HUES6 (cell line): ENCODE measurements at regions not wholly inside any gene's neighbourhood (a gene's known extent, or its start where the extent isn't known, plus 50 kb on each side); places are given as distances from the start of the nearest gene placed in this dataset.

Experiments used
- H3K27ac ChIP-seq: 2 replicates; pipeline ENCODE4 v1.7.0; 2013; ENCODE audit warnings: low read depth, mild to moderate bottlenecking, low read length, inconsistent platforms
- H3K27me3 ChIP-seq: 2 replicates; pipeline ENCODE4 v1.6.1; 2013; ENCODE audit warnings: low read length; ENCODE audit not compliant: control insufficient read depth, insufficient read depth
- H3K36me3 ChIP-seq: 2 replicates; pipeline ENCODE4 v1.6.1; 2013; ENCODE audit warnings: low read length; ENCODE audit not compliant: control insufficient read depth, insufficient read depth
- H3K4me1 ChIP-seq: 2 replicates; pipeline ENCODE4 v1.6.1; 2013; ENCODE audit warnings: low read length; ENCODE audit not compliant: control insufficient read depth, insufficient read depth
- H3K4me3 ChIP-seq: 2 replicates; pipeline ENCODE4 v1.5.1; 2013; ENCODE audit warnings: low read depth, low read length
- H3K9ac ChIP-seq: one replicate; pipeline ENCODE4 v1.6.1; 2013; ENCODE audit warnings: mild to moderate bottlenecking, low read length
- H3K9me3 ChIP-seq: 2 replicates; pipeline ENCODE4 v1.6.1; 2013; ENCODE audit warnings: low read depth, low read length; ENCODE audit not compliant: control insufficient read depth, insufficient read depth

DNA sequence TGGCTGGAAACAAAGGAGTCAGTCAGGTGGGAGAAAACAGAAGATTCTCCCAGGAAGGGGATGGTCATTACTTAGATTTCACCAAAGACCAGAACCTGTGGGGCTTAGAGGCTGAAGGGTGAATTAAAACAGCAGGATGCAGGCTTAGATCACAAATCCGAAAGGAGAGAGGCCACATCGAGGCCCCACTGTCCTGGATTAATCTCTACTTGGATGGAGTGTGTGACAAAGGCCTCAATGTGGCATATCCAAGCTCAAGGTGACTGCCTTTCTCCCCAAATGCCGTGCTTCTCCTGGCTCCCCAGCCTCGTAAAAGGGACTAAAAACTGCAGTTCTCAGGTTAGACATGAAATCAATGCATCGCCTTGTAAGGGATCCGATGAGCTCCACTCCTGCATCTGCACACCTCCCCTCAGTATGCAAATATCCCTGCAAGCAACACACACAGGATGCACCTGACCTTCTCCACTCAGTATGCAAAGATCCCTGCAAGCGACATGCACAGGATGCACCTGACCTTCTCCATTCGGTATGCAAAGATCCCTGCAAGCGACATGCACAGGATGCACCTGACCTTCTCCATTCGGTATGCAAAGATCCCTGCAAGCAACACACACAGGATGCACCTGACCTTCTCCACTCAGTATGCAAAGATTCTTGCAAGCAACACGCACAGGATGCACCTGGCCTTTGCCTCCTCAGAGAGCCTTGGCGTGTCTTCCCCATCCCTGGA lies 447.4 kb downstream of the BRD1 start:
- H3K9me3 ChIP-seq, result no peaks in the 10 kb centered on the region
- H3K4me1 ChIP-seq, result no peaks in the 10 kb centered on the region; the same call in 1 of the 2 replicates
- H3K9ac ChIP-seq, result no peak overlapping the region
- H3K4me3 ChIP-seq, result no peak overlapping the region
- H3K36me3 ChIP-seq, result no peaks in the 10 kb centered on the region
- no peak overlapping the region for H3K27ac ChIP-seq
- H3K27me3 ChIP-seq, result no peaks in the 10 kb centered on the region

DNA sequence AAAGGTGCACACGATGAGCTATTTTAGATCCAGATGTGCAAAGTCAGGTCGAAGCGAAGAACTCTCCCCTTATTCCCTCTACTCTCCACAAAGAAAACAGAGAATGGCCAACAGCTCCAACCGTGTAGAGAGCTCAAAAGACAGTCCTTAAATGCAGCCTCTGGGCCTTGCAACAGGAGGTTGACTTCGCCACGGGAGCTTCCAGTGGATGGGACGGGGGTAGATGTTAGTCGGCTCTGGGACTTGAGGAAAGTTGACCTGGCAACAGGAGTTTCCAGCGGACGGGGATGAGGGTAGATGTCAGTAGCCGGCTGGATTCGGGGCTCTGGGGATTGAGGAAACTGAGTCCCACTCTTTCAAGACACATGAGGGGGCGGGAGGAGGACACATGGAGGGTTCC lies 450.4 kb downstream of the BRD1 start:
- H3K27ac ChIP-seq, result no peak overlapping the region
- H3K9ac ChIP-seq, result no peak overlapping the region
- 0 out of 2 replicates have a peak, but pooled peaks cover 2% of the 10 kb centered on the region for H3K9me3 ChIP-seq
- peaks cover 9% of the 10 kb centered on the region; the same call in 1 of the 2 replicates for H3K4me1 ChIP-seq
- no peak overlapping the region for H3K4me3 ChIP-seq
- H3K36me3 ChIP-seq, result no peaks in the 10 kb centered on the region
- H3K27me3 ChIP-seq, result no peaks in the 10 kb centered on the region

DNA sequence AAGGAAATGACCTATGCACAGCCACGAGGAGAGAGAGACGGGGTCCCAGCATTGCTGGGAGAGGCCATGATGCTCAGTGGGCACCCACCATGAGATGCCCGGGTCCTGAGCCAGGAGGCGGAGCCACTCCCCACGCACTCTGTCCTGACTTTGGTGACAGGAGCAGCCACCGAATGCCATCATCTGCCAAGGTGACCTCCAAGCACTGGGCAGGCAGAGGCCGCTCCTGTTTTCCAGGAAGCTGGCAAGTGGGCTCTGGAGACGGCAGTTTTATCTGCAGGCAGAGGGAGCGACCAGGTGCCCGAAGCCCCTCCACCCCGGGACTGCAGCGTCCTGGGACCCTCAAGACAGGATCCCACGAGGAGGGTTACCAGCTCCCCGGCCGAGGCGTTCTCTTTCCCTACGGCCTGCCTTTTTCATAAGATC lies 453.9 kb downstream of the BRD1 start:
- Histone ChIP-seq H3K27me3 (peaks cover 7% of the 10 kb centered on the region; the same call in 1 of the 2 replicates), H3K27ac (no peak overlapping the region), H3K36me3 (no peaks in the 10 kb centered on the region), H3K4me3 (no peak overlapping the region), H3K9me3 (0 out of 2 replicates have a peak, but pooled peaks cover 2% of the 10 kb centered on the region), H3K4me1 (peaks cover 15% of the 10 kb centered on the region; the same call in 1 of the 2 replicates), H3K9ac (no peak overlapping the region)

DNA sequence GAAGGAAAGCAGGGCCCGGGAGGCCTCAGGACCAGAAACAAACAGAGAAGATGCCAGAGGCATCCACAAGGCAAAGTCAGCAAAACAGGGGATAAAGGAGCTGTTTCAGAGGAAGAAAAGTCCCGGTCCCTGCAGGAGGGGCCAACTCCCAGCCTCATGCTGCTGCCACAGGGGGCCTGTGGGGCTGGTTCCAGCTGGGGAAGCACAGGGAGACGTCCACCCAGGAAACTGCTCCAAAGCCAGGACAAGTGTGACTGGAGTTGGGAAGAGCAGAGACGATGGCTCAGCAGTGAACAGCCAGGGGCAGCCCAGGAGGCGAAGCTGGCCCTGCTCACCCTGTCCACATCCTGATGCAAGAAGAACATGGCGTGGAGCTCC lies 454.4 kb downstream of the BRD1 start:
- Histone ChIP-seq H3K27ac (no peak overlapping the region), H3K9me3 (0 out of 2 replicates have a peak, but pooled peaks cover 2% of the 10 kb centered on the region), H3K4me1 (peaks cover 16% of the 10 kb centered on the region; the same call in 1 of the 2 replicates), H3K36me3 (no peaks in the 10 kb centered on the region), H3K4me3 (no peak overlapping the region), H3K27me3 (peaks cover 10% of the 10 kb centered on the region; the same call in 1 of the 2 replicates), H3K9ac (no peak overlapping the region)

DNA sequence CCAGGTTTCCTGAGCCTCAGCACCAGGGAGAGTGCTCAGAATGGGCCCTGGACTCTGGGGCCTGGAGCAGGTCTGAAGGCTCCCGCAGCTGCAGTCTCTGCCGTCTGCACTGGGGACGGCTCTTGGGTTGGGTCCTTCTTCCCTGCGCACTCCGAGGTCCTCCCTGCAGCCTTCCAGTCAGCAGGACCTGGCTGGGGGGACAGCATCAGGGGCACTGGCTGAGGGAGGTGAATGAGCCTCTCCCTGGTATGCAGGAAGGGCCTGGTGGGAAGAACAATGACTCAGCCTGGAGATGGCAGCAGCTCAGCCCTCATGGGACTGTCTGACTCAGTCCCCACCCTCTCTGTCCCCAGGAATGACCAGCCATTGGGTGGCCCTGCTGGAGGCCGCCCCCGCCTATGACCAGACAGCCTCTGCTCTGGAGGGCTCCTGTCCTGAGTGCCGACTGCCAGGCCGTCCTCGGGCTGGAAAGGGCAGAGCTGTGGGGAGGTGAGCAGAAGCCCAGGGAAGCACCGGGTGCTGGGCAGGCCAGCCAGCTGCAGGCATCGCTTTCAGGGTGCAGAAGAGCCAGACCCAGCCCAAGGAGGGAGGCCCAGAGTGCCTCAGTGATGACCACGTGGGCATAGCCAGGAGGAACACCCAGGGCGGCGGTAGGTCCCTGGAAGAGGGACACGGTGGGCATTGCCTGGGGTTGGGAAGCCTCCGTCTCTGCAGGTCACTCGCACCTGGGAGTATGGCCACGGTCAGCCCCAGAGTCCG lies 455.0 kb downstream of the BRD1 start:
- Histone ChIP-seq H3K27me3 (peaks cover 10% of the 10 kb centered on the region; the same call in 1 of the 2 replicates), H3K4me3 (no peak overlapping the region), H3K9me3 (0 out of 2 replicates have a peak, but pooled peaks cover 2% of the 10 kb centered on the region), H3K9ac (no peak overlapping the region), H3K27ac (no peak overlapping the region), H3K36me3 (no peaks in the 10 kb centered on the region), H3K4me1 (peaks cover 16% of the 10 kb centered on the region; the same call in 1 of the 2 replicates)

DNA sequence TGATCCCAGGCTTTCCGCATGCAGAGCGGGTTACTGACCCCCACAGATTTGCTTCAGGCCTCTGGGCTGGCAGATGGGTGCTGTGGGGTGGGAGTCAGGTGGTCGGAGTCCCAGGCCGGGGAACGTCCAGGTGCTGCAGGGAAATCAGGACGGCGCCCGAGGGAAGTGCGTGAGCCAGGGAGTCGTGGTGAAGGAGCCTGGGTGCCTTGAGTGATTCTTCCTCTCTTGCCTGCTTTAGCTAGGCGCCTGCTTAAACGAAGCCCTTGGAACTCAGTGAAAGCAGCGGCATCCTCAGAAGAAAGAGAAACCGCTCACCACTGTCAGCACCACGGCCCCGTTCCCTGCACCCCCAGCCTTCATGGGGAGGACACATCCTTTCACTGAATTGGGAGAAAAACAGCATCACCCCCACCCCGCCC lies 455.6 kb downstream of the BRD1 start:
- no peak overlapping the region for H3K4me3 ChIP-seq
- peaks cover 10% of the 10 kb centered on the region; the same call in 1 of the 2 replicates for H3K27me3 ChIP-seq
- H3K9me3 ChIP-seq, result 0 out of 2 replicates have a peak, but pooled peaks cover 2% of the 10 kb centered on the region
- no peaks in the 10 kb centered on the region for H3K36me3 ChIP-seq
- peaks cover 16% of the 10 kb centered on the region; the same call in 1 of the 2 replicates for H3K4me1 ChIP-seq
- H3K9ac ChIP-seq, result no peak overlapping the region
- H3K27ac ChIP-seq, result no peak overlapping the region

DNA sequence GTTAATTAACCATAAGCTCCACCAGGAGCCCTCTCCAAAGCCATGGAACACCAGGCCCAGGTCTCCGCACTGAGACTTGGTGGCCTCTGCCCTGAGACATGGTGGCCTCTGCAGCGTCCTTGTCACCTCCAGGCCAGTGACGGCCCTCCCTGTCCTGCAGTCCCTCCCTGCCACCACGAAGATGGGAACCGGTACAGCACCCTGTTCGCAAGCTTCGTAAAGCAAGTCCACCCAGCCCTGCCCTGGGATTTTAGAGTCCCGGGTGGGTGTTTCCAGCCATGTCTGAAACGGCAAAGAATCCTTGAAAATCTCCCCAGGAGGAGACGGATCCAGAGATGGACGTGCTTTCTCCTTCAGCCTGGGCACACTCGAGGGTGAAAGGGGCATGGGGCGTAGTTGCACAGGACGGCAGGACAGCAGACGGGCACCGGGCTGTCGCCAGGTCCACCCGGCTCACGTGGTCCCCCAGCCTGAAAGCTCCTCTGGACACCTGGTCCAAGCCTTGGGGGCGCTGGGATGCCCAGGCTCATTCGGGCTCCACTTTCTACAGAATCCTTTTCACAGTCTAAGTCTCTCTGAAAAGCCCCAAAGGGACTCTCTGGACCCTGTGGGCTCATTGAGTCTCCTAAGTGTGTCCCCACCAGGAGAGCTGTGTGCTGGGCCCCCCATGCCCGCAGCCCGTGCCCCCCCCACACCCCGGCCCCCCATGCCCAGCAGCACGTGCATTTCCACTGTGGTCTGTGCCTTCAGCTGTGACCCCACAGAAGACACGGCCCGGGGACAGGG lies 456.2 kb downstream of the BRD1 start:
- Histone ChIP-seq H3K27me3 (peaks cover 10% of the 10 kb centered on the region; the same call in 1 of the 2 replicates), H3K9ac (no peak overlapping the region), H3K27ac (no peak overlapping the region), H3K4me1 (peaks cover 16% of the 10 kb centered on the region; the same call in 1 of the 2 replicates), H3K36me3 (no peaks in the 10 kb centered on the region), H3K9me3 (0 out of 2 replicates have a peak, but pooled peaks cover 2% of the 10 kb centered on the region), H3K4me3 (no peak overlapping the region)

DNA sequence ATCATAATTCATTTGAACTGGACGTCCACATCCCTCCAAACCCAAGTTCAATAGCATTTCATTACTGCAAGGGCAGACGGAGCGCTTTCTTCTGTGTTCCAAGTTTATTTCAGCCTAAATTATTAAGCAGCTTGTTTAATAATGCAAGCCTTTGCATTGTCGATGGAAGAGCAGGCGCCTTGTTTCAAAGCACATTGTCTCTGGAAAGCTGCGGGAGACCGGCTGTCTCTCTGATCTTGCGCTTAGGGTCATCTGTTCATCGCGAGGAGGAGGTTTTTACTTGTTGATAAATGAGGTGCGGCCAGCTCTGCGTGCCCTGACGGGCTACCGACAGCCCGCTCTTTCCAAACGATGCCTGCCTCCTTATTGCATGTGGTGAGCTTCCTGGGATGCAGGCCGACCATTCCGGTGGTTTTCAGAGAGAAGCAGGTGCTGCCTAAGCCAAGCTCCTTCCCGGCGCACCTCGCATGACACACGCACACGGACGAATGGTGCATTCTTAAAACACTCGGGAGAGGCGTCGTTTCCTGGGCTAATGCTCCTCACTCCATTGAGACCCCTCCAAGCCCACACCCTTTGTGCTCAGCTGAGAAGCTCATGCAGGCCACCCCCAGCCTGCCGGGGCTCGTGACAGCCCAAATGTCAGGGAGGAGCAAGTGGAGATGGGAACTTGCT lies 456.9 kb downstream of the BRD1 start:
- Histone ChIP-seq H3K9me3 (0 out of 2 replicates have a peak, but pooled peaks cover 2% of the 10 kb centered on the region), H3K4me1 (peaks cover 16% of the 10 kb centered on the region; the same call in 1 of the 2 replicates), H3K9ac (no peak overlapping the region), H3K36me3 (no peaks in the 10 kb centered on the region), H3K27me3 (peaks cover 10% of the 10 kb centered on the region; the same call in 1 of the 2 replicates), H3K4me3 (no peak overlapping the region), H3K27ac (no peak overlapping the region)

DNA sequence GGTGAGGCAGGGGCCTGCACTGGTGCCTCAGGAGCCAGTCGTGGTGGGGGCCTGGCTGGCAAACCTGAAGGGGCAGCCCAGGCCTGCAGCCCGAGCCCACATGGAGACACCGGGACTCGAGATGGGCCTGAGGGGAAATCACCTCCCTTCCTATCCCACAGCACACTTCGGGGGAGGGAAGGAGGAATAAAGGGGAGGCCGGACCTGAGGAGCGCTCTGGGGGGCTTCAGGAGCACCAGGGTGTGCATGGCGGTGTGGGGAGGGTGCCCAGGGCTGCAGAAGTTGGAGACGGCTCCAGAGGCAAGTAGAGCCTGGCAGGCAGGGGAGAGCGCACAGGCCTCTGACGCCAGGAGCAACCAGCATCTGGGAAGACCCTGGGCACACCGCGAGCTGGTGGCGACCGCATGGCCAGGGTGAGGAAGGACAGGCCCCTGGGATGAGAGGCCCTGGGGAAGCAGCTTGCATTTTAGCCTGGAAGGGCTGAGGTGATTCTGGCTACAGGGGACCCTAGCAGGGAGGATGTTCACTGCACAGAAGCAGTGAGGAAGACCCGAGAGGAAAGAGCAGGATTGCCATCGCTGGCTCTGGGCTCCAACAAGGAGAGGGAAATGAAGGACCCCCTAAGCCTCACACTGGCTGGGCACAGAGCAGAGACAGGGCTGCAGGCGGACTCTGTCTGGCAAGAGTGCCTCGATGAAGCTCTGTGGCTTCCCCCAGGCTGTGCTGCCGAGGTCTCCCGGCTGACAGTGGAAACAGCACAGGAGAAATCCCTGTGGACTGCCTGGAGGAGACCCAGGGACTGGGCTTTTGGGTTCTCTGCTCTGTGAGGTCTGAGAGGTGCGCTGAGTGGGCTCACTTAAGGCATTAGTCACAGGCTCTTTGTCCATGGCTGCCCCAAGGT lies 457.7 kb downstream of the BRD1 start:
- no peaks in the 10 kb centered on the region for H3K36me3 ChIP-seq
- H3K27me3 ChIP-seq, result peaks cover 10% of the 10 kb centered on the region; the same call in 1 of the 2 replicates
- peaks cover 16% of the 10 kb centered on the region; the same call in 1 of the 2 replicates for H3K4me1 ChIP-seq
- no peak overlapping the region for H3K27ac ChIP-seq
- H3K9me3 ChIP-seq, result 0 out of 2 replicates have a peak, but pooled peaks cover 1% of the 10 kb centered on the region
- no peak overlapping the region for H3K9ac ChIP-seq
- H3K4me3 ChIP-seq, result no peak overlapping the region
